Activated CD8-positive, alpha-beta T cell treated with anti-CD3 and anti-CD28 coated beads for 36 hours (primary cell): ENCODE measurements at regions not wholly inside any gene's neighbourhood (a gene's known extent, or its start where the extent isn't known, plus 50 kb on each side); places are given as distances from the start of the nearest gene placed in this dataset.

Experiments used
- ATAC-seq: fragments of 200-7000 bp; cut with Tn5 transposase; one replicate; pipeline ENCODE4 v1.10.0; 2021; ENCODE audit warnings: mild to moderate bottlenecking, moderate library complexity
- CTCF ChIA-PET: fragments of 350-600 bp; sonication (Branson Sonifier 250); formaldehyde crosslinking; loops from one replicate; lab custom pipeline; 2021; ENCODE audit warnings: antibody characterized with exemption; lab: Charles Lee
- POLR2A ChIA-PET: fragments of 350-600 bp; sonication (Branson Sonifier 250); formaldehyde crosslinking; loops from one replicate; lab custom pipeline; 2021; ENCODE audit warnings: antibody characterized with exemption; lab: Charles Lee
- DNase-seq: peaks from one replicate; pipeline ENCODE4 v3.0.0-alpha.2; 2020
- H3K27ac Mint-ChIP-seq: one replicate; pipeline ENCODE4 v1.8.0; 2021; ENCODE audit warnings: mild to moderate bottlenecking, mixed read lengths
- H3K27me3 Mint-ChIP-seq: one replicate; pipeline ENCODE4 v1.8.0; 2021; ENCODE audit warnings: mixed read lengths
- H3K36me3 Mint-ChIP-seq: one replicate; pipeline ENCODE4 v1.8.0; 2021; ENCODE audit warnings: low read depth, mixed read lengths
- H3K4me1 Mint-ChIP-seq: one replicate; pipeline ENCODE4 v1.8.0; 2021; ENCODE audit warnings: low read depth, mixed read lengths
- H3K4me3 Mint-ChIP-seq: one replicate; pipeline ENCODE4 v1.8.0; 2021; ENCODE audit warnings: mild to moderate bottlenecking, moderate library complexity, mixed read lengths
- H3K9me3 Mint-ChIP-seq: one replicate; pipeline ENCODE4 v1.8.0; 2021; ENCODE audit warnings: mixed read lengths
- CTCF ChIP-seq: fragments of 200-600 bp; IDR thresholded peaks from one replicate; pipeline ENCODE4 v1.8.0; 2022; ENCODE audit warnings: antibody characterized with exemption, mild to moderate bottlenecking
- intact Hi-C: fragments of 100-400 bp; cut with micrococcal nuclease; formaldehyde crosslinking; loops from one replicate; pipeline ENCODE4 v1.10.0; 2022

- no peak overlapping the region for H3K4me3 Mint-ChIP-seq
- H3K27me3 Mint-ChIP-seq = peaks cover 4% of the 10 kb centered on the region
- no peaks in the 10 kb centered on the region for H3K4me1 Mint-ChIP-seq
- no peak overlapping the region for H3K27ac Mint-ChIP-seq
- H3K9me3 Mint-ChIP-seq = no peaks in the 10 kb centered on the region
- ChIA-PET CTCF (no interaction called here), POLR2A (no interaction called here)
- intact Hi-C loops = no loop called here
- TF ChIP-seq CTCF = no peak
- ATAC-seq (no peak), DNase-seq (peak; percentile 49)
- H3K36me3 Mint-ChIP-seq = no peaks in the 10 kb centered on the region
These were observed 69.7 kb upstream of the LINGO1 start for GRCh38 chr15:77702211-77702957.

- ChIA-PET CTCF (no interaction called here), POLR2A (no interaction called here)
- H3K27ac Mint-ChIP-seq = no peak overlapping the region
- H3K9me3 Mint-ChIP-seq = no peaks in the 10 kb centered on the region
- no peaks in the 10 kb centered on the region for H3K36me3 Mint-ChIP-seq
- no peaks in the 10 kb centered on the region for H3K4me1 Mint-ChIP-seq
- no peak for ATAC-seq
- peaks cover 5% of the 10 kb centered on the region for H3K27me3 Mint-ChIP-seq
- H3K4me3 Mint-ChIP-seq = no peak overlapping the region
- intact Hi-C loops = no loop called here
- TF ChIP-seq CTCF = no peak
- no peak for DNase-seq
These were observed 65.8 kb upstream of the LINGO1 start for GRCh38 chr15:77698481-77698880.

GRCh38 chr15:77697893-77698292 is 65.2 kb upstream of the LINGO1 start:
- POLR2A ChIA-PET = no interaction called here
- CTCF ChIA-PET = no interaction called here
- no peaks in the 10 kb centered on the region for H3K9me3 Mint-ChIP-seq
- TF ChIP-seq CTCF = no peak
- H3K36me3 Mint-ChIP-seq = no peaks in the 10 kb centered on the region
- H3K27me3 Mint-ChIP-seq = peaks cover 5% of the 10 kb centered on the region
- no peak overlapping the region for H3K4me3 Mint-ChIP-seq
- H3K27ac Mint-ChIP-seq = no peak overlapping the region
- intact Hi-C loops = no loop called here
- DNase-seq = no peak
- H3K4me1 Mint-ChIP-seq = no peaks in the 10 kb centered on the region
- no peak for ATAC-seq

- ATAC-seq (no peak), DNase-seq (no peak)
- no peaks in the 10 kb centered on the region for H3K9me3 Mint-ChIP-seq
- no peak overlapping the region for H3K27ac Mint-ChIP-seq
- intact Hi-C loops = no loop called here
- no peaks in the 10 kb centered on the region for H3K4me1 Mint-ChIP-seq
- ChIA-PET CTCF (no interaction called here), POLR2A (no interaction called here)
- TF ChIP-seq CTCF = no peak
- no peaks in the 10 kb centered on the region for H3K36me3 Mint-ChIP-seq
- peaks cover 7% of the 10 kb centered on the region for H3K27me3 Mint-ChIP-seq
- H3K4me3 Mint-ChIP-seq = no peak overlapping the region
These were observed 64.2 kb upstream of the LINGO1 start for GRCh38 chr15:77696871-77697270.

- Mint-ChIP-seq H3K27ac (no peak overlapping the region), H3K27me3 (peaks cover 13% of the 10 kb centered on the region), H3K4me1 (no peaks in the 10 kb centered on the region), H3K9me3 (no peaks in the 10 kb centered on the region), H3K36me3 (no peaks in the 10 kb centered on the region), H3K4me3 (no peak overlapping the region)
- ATAC-seq (no peak), DNase-seq (no peak)
- intact Hi-C loops = no loop called here
- CTCF ChIA-PET = no interaction called here
- POLR2A ChIA-PET = no interaction called here
- TF ChIP-seq CTCF = no peak
These were observed 63.4 kb upstream of the LINGO1 start for GRCh38 chr15:77695961-77696582.
